Hepatocyte (in vitro differentiated cells): ENCODE measurements at regions not wholly inside any gene's neighbourhood (a gene's known extent, or its start where the extent isn't known, plus 50 kb on each side); places are given as distances from the start of the nearest gene placed in this dataset.

Experiments used
- DNase-seq: peaks from one replicate; pipeline ENCODE4 v3.0.0-alpha.2; 2016; ENCODE audit warnings: low spot score
- H2AFZ ChIP-seq: fragments of 200-600 bp; sonication (generic); 2 replicates; pipeline ENCODE4 v1.6.0; 2016; ENCODE audit warnings: antibody characterized with exemption, mild to moderate bottlenecking
- H3K27ac ChIP-seq: fragments of 200-600 bp; sonication (generic); 2 replicates; pipeline ENCODE4 v1.5.1; 2016; ENCODE audit warnings: mild to moderate bottlenecking
- H3K27me3 ChIP-seq: fragments of 200-600 bp; sonication (generic); 2 replicates; pipeline ENCODE4 v1.6.1; 2016
- H3K36me3 ChIP-seq: fragments of 200-600 bp; sonication (generic); replicated peaks from 2 replicates; pipeline ENCODE4 v1.5.1; 2016; ENCODE audit warnings: low read depth; ENCODE audit not compliant: insufficient read depth
- H3K4me1 ChIP-seq: fragments of 200-600 bp; sonication (generic); 2 replicates; pipeline ENCODE4 v1.5.1; 2016; ENCODE audit warnings: mild to moderate bottlenecking, moderate library complexity; ENCODE audit not compliant: insufficient read depth
- H3K4me2 ChIP-seq: fragments of 200-600 bp; sonication (generic); 2 replicates; pipeline ENCODE4 v1.6.0; 2016
- H3K4me3 ChIP-seq: fragments of 200-600 bp; sonication (generic); 2 replicates; pipeline ENCODE4 v1.5.1; 2016; ENCODE audit warnings: mild to moderate bottlenecking
- H3K79me2 ChIP-seq: fragments of 200-600 bp; sonication (generic); 2 replicates; pipeline ENCODE4 v1.6.0; 2017; ENCODE audit warnings: mild to moderate bottlenecking
- H3K9me2 ChIP-seq: fragments of 200-600 bp; sonication (generic); replicated peaks from 2 replicates; pipeline ENCODE4 v1.6.0; 2017; ENCODE audit warnings: mild to moderate bottlenecking; ENCODE audit not compliant: insufficient read depth
- H3K9me3 ChIP-seq: fragments of 200-600 bp; sonication (generic); 2 replicates; pipeline ENCODE4 v1.5.1; 2016; ENCODE audit warnings: low read depth, mild to moderate bottlenecking
- H4K20me1 ChIP-seq: fragments of 200-600 bp; sonication (generic); 2 replicates; pipeline ENCODE4 v1.6.0; 2016; ENCODE audit warnings: mild to moderate bottlenecking; ENCODE audit not compliant: insufficient read depth, poor library complexity, severe bottlenecking
- EZH2 ChIP-seq: fragments of 200-600 bp; sonication (generic); IDR thresholded peaks from 2 replicates; pipeline ENCODE4 v1.6.1; 2016; ENCODE audit warnings: antibody characterized with exemption, mild to moderate bottlenecking, borderline replicate concordance
- EZH2phosphoT487 ChIP-seq: fragments of 200-600 bp; sonication (generic); IDR thresholded peaks from one replicate; pipeline ENCODE4 v1.6.1; 2018; ENCODE audit warnings: antibody characterized with exemption, mild to moderate bottlenecking, low read depth, moderate library complexity; ENCODE audit not compliant: unreplicated experiment, severe bottlenecking
- WGBS: methylation state at CpG from one replicate; pipeline ENCODE4 v1.1.6; 2016; ENCODE audit warnings: low lambda C conversion rate; ENCODE audit errors: missing lambda C conversion rate; 5-methylcytosine and 5-hydroxymethylcytosine counted together
- TF ChIP-seq, protein P1 (sequence below): fragments of 200-600 bp; sonication (generic); IDR thresholded peaks from 2 replicates; pipeline ENCODE4 v1.5.1; 2016; ENCODE audit warnings: antibody characterized with exemption, mild to moderate bottlenecking; ENCODE audit not compliant: poor library complexity

DNA sequence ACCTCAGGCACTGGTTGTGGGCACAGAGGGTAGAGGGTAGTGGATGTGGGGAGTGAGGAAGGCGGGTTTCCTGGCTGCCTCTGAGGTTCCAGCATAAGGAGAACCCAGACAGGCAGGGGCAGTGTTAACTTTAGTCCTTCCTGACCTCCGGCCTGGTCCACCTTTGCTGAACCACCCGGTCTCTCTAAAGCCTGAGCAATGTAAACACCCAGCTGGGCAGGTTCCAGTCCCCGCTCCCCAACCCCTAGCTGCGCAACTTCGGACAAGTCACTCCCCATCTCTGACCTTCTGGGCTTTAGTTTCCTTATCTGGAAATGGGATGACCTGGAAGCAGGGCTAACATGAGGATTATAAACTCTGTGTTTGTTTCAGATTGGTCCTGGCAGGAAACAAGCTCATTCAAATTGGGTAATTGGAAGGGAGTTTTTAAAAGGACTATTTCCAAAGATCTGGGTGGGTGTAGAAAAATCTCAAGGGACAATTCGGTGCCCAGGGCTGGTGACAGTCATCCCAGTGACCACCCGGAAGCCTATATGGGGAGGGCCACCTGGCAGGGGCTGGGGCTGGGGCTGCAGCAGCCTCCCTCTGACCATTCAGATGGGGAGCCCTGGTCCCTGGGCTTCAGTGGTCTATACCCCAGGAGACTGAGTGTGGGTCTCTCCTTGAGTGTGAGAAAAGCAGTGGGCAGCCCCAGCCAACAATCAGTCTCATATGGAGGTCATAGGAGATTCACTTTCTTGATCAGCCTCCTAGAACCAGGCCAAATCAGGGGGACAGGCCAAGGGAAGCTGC is 108.3 kb upstream of the SYT13 start:
- TF ChIP-seq, protein P1, sequence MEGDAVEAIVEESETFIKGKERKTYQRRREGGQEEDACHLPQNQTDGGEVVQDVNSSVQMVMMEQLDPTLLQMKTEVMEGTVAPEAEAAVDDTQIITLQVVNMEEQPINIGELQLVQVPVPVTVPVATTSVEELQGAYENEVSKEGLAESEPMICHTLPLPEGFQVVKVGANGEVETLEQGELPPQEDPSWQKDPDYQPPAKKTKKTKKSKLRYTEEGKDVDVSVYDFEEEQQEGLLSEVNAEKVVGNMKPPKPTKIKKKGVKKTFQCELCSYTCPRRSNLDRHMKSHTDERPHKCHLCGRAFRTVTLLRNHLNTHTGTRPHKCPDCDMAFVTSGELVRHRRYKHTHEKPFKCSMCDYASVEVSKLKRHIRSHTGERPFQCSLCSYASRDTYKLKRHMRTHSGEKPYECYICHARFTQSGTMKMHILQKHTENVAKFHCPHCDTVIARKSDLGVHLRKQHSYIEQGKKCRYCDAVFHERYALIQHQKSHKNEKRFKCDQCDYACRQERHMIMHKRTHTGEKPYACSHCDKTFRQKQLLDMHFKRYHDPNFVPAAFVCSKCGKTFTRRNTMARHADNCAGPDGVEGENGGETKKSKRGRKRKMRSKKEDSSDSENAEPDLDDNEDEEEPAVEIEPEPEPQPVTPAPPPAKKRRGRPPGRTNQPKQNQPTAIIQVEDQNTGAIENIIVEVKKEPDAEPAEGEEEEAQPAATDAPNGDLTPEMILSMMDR, result no peak
- no peak for TF ChIP-seq EZH2phosphoT487
- TF ChIP-seq EZH2, result no peak
- DNase-seq, result no peak
- no peak overlapping the region for H3K4me2 ChIP-seq
- 80% methylated on average over 8 of the region's 8 CpGs for WGBS
- no peaks in the 10 kb centered on the region for H4K20me1 ChIP-seq
- no peaks in the 10 kb centered on the region for H3K9me2 ChIP-seq
- H3K9me3 ChIP-seq, result no peaks in the 10 kb centered on the region
- no peaks in the 10 kb centered on the region for H3K36me3 ChIP-seq
- peaks cover 4% of the 10 kb centered on the region for H3K4me1 ChIP-seq
- no peak overlapping the region for H2AFZ ChIP-seq
- no peaks in the 10 kb centered on the region for H3K27me3 ChIP-seq
- no peak overlapping the region for H3K4me3 ChIP-seq
- H3K27ac ChIP-seq, result no peak overlapping the region
- H3K79me2 ChIP-seq, result no peaks in the 10 kb centered on the region

DNA sequence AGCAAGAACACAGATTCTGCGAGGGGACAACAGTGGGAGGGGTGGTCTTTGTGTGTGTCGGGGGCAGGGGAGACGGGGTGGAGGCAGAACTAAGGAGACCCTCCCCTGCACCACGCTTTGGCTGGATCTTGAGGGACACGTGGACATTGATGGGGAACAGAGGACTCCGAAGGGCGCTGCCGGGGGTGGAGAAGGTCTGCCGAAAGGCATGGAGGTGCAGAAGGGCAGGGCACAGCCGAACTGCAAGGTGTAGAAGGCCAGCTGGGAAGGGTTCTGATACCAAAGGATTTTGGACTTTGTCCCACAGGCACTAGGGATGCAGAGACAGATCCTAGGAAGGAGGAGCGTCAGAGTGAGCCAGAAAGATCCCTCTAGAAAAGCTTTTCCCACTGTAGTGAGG is 107.7 kb upstream of the SYT13 start:
- Histone ChIP-seq H3K27me3 (no peaks in the 10 kb centered on the region), H3K4me2 (no peak overlapping the region), H3K4me3 (no peak overlapping the region), H3K79me2 (no peaks in the 10 kb centered on the region), H3K27ac (no peak overlapping the region), H4K20me1 (no peaks in the 10 kb centered on the region), H3K36me3 (no peaks in the 10 kb centered on the region), H3K9me2 (no peaks in the 10 kb centered on the region), H3K9me3 (no peaks in the 10 kb centered on the region), H2AFZ (no peak overlapping the region), H3K4me1 (peaks cover 4% of the 10 kb centered on the region)
- DNase-seq, result no peak
- 88% methylated on average over 11 of the region's 11 CpGs for whole genome bisulfite sequencing
- TF ChIP-seq, protein P1, result no peak
- TF ChIP-seq EZH2phosphoT487, result no peak
- TF ChIP-seq EZH2, result no peak

DNA sequence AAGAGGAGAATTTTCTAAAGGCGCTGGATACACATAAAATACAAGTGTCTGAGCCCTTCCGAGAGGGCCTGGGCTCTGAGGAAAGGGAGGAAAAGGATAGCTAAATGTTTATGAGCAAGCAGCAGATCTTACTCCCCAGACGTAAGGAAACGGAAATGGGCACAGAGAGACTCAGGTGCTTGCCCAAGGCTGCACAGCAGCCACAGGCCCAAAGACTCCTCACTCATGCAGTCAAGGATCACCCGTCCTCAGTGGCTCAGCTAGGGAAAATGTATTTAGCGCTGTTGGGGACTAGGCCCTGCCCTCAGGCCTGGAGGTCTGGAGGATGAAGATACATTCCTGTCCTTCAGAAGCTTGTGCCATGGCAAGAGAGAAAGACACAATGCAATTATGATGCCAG is 107.2 kb upstream of the SYT13 start:
- DNase-seq, result no peak
- 90% methylated on average over 6 of the region's 6 CpGs for WGBS
- Histone ChIP-seq H3K4me1 (peaks cover 4% of the 10 kb centered on the region), H3K9me3 (no peaks in the 10 kb centered on the region), H3K36me3 (no peaks in the 10 kb centered on the region), H3K4me3 (no peak overlapping the region), H2AFZ (no peak overlapping the region), H3K79me2 (no peaks in the 10 kb centered on the region), H3K9me2 (no peaks in the 10 kb centered on the region), H3K4me2 (no peak overlapping the region), H3K27me3 (no peaks in the 10 kb centered on the region), H4K20me1 (no peaks in the 10 kb centered on the region), H3K27ac (no peak overlapping the region)
- TF ChIP-seq, protein P1, result no peak
- TF ChIP-seq EZH2phosphoT487 (no peak), EZH2 (no peak)
